HEK293 (cell line): ENCODE measurements at regions not wholly inside any gene's neighbourhood (a gene's known extent, or its start where the extent isn't known, plus 50 kb on each side); places are given as distances from the start of the nearest gene placed in this dataset.

ENCODE experiments used
- HIC1 ChIP-seq: fragments of 450-650 bp; formaldehyde crosslinking; IDR thresholded peaks from 2 replicates; pipeline ENCODE4 v1.5.1; 2016; ENCODE audit warnings: missing biosample characterization, missing genetic modification characterization
- OSR2 ChIP-seq: fragments of 450-650 bp; formaldehyde crosslinking; IDR thresholded peaks from 2 replicates; pipeline ENCODE4 v1.5.1; 2016; ENCODE audit warnings: missing biosample characterization, missing genetic modification characterization
- ZNF266 ChIP-seq: fragments of 450-650 bp; formaldehyde crosslinking; IDR thresholded peaks from 2 replicates; pipeline ENCODE4 v1.5.1; 2016; ENCODE audit warnings: missing biosample characterization, missing genetic modification characterization, low read depth
- ZNF274 ChIP-seq, 2 experiments: fragments of 200-500 bp in 1 of 2; fragments of 450-650 bp in 1 of 2; sonication (Bioruptor generic) in 1 of 2; formaldehyde crosslinking in 1 of 2; IDR thresholded peaks; 2 replicates each; pipeline versions ENCODE4 v1.5.1 to v1.6.1; 2014 to 2016; ENCODE audit warnings: borderline replicate concordance in 1 of 2, inconsistent platforms in 1 of 2, low read length in 1 of 2, missing biosample characterization in 1 of 2, missing genetic modification characterization in 1 of 2
- ZNF311 ChIP-seq: fragments of 450-650 bp; formaldehyde crosslinking; IDR thresholded peaks from 2 replicates; pipeline ENCODE4 v1.5.1; 2017; ENCODE audit warnings: missing biosample characterization, missing genetic modification characterization, borderline replicate concordance
- ZNF558 ChIP-seq: fragments of 450-650 bp; formaldehyde crosslinking; IDR thresholded peaks from 2 replicates; pipeline ENCODE4 v1.5.1; 2016; ENCODE audit warnings: missing biosample characterization, missing genetic modification characterization
- ZNF776 ChIP-seq: fragments of 450-650 bp; formaldehyde crosslinking; IDR thresholded peaks from 2 replicates; pipeline ENCODE4 v1.5.0; 2017; ENCODE audit warnings: missing biosample characterization, missing genetic modification characterization, borderline replicate concordance
- ZNF837 ChIP-seq: fragments of 450-650 bp; formaldehyde crosslinking; IDR thresholded peaks from 2 replicates; pipeline ENCODE4 v1.5.1; 2016; ENCODE audit warnings: missing biosample characterization, missing genetic modification characterization
- TF ChIP-seq, protein P1 (sequence below): fragments of 450-650 bp; formaldehyde crosslinking; IDR thresholded peaks from 2 replicates; pipeline ENCODE4 v1.5.1; 2016; ENCODE audit warnings: missing biosample characterization, missing genetic modification characterization
- TF ChIP-seq, protein P2 (sequence below): fragments of 450-650 bp; formaldehyde crosslinking; IDR thresholded peaks from 2 replicates; pipeline ENCODE4 v1.5.1; 2016; ENCODE audit warnings: missing biosample characterization, missing genetic modification characterization

GRCh38 chr1:193960499-193960898, 774.1 kb upstream of the B3GALT2 start:
- no peak for TF ChIP-seq ZNF311 (tag by site-specific recombination)
- TF ChIP-seq ZNF837 = no peak
- no peak for TF ChIP-seq OSR2 (tag by site-specific recombination)
- TF ChIP-seq ZNF558 (tag by site-specific recombination) = no peak
- TF ChIP-seq, protein P1, sequence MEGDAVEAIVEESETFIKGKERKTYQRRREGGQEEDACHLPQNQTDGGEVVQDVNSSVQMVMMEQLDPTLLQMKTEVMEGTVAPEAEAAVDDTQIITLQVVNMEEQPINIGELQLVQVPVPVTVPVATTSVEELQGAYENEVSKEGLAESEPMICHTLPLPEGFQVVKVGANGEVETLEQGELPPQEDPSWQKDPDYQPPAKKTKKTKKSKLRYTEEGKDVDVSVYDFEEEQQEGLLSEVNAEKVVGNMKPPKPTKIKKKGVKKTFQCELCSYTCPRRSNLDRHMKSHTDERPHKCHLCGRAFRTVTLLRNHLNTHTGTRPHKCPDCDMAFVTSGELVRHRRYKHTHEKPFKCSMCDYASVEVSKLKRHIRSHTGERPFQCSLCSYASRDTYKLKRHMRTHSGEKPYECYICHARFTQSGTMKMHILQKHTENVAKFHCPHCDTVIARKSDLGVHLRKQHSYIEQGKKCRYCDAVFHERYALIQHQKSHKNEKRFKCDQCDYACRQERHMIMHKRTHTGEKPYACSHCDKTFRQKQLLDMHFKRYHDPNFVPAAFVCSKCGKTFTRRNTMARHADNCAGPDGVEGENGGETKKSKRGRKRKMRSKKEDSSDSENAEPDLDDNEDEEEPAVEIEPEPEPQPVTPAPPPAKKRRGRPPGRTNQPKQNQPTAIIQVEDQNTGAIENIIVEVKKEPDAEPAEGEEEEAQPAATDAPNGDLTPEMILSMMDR (tag by site-specific recombination) = no peak
- no peak for TF ChIP-seq HIC1 (tag by site-specific recombination)
- no peak for TF ChIP-seq ZNF776 (tag by site-specific recombination)
- TF ChIP-seq ZNF274 (IDR thresholded peaks at IDR 0.05; ENCODE audit: low read length) = no peak
- no peak for TF ChIP-seq ZNF274 (tag by site-specific recombination; IDR thresholded peaks at IDR 0.05; ENCODE audit: borderline replicate concordance)
- TF ChIP-seq ZNF266 (tag by site-specific recombination) = no peak
- TF ChIP-seq, protein P2, sequence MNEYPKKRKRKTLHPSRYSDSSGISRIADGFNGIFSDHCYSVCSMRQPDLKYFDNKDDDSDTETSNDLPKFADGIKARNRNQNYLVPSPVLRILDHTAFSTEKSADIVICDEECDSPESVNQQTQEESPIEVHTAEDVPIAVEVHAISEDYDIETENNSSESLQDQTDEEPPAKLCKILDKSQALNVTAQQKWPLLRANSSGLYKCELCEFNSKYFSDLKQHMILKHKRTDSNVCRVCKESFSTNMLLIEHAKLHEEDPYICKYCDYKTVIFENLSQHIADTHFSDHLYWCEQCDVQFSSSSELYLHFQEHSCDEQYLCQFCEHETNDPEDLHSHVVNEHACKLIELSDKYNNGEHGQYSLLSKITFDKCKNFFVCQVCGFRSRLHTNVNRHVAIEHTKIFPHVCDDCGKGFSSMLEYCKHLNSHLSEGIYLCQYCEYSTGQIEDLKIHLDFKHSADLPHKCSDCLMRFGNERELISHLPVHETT (tag by site-specific recombination) = no peak
